ENCODE measurements at regions not wholly inside any gene's neighbourhood (a gene's known extent, or its start where the extent isn't known, plus 50 kb on each side); places are given as distances from the start of the nearest gene placed in this dataset.

DNA sequence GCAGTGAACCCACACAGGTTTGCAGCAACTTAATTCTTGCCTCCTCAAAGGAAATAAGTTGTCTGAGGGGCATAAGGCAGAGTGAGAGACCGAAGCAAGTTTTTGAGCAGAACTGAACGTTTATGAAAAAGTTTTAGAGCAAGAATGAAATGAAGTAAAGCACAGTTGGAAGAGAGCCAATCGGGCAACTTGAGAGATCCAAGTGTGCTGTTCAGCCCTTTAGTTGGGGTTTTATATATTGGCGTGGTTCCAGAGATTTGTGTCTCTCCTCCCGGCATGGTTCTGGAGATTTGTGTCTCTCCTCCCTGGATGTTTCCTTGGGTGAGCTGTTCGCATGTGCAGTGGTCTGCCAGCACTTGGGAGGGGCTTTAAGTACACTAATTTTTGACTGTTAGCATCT, 141.4 kb upstream of the DGKB start:
- 93% methylated on average over 5 of the region's 6 CpGs for WGBS (ENCODE audit: insufficient coverage)
- Histone ChIP-seq H3K79me2 (ENCODE audit: control insufficient read depth, insufficient read depth, low read length) (no peaks in the 10 kb centered on the region), H3K9me3 (ENCODE audit: control extremely low read depth in 1 of 3, control insufficient read depth in 2 of 3, insufficient read depth in 1 of 3, low read length in 2 of 3) (no peaks in the 10 kb centered on the region), H4K20me1 (ENCODE audit: control insufficient read depth, insufficient read depth, low read length, poor library complexity, severe bottlenecking) (no peaks in the 10 kb centered on the region), H3K4me1 (ENCODE audit: control insufficient read depth in 2 of 2, insufficient read depth in 2 of 2, low read length in 2 of 2) (no peaks in the 10 kb centered on the region), H3K27me3 (replicated peaks in 1 of 4; ENCODE audit: control extremely low read depth in 1 of 4, control insufficient read depth in 3 of 4, insufficient read depth in 4 of 4, low read length in 3 of 4) (no peaks in the 10 kb centered on the region), H3K4me2 (replicated peaks; ENCODE audit: low read depth, low read length, poor library complexity, severe bottlenecking) (no peak overlapping the region), H2AFZ (ENCODE audit: insufficient read depth, low read depth, low read length, poor library complexity, severe bottlenecking) (no peak overlapping the region), H3K4me3 (ENCODE audit: control extremely low read depth in 1 of 5, extremely low read depth in 1 of 5, insufficient read depth in 1 of 5, low read depth in 2 of 5, low read length in 4 of 5) (no peak overlapping the region), H3K9ac (ENCODE audit: low read length) (no peak overlapping the region), H3K36me3 (replicated peaks in 1 of 2; ENCODE audit: control extremely low read depth in 1 of 2, control insufficient read depth in 1 of 2, extremely low read depth in 1 of 2, insufficient read depth in 2 of 2, low read length in 1 of 2) (no peaks in the 10 kb centered on the region), H3K27ac (ENCODE audit: low read length in 2 of 2) (no peak overlapping the region)
- ChIA-PET POLR2A (no interaction called here), CTCF (no interaction called here)
- H3K9me3 Mint-ChIP-seq (ENCODE audit: insufficient read depth), result peaks cover 4% of the 10 kb centered on the region
- intact Hi-C loops (cut with micrococcal nuclease), result no loop called here
- no peaks in the 10 kb centered on the region for H3K4me1 Mint-ChIP-seq
- H3K4me3 Mint-ChIP-seq, result no peak overlapping the region
- H3K27me3 Mint-ChIP-seq, result no peaks in the 10 kb centered on the region
- no peak for DNase-seq
- H3K27ac Mint-ChIP-seq, result no peak overlapping the region
- no peak for ATAC-seq (ENCODE audit: low read depth)
- TF ChIP-seq, protein P1, sequence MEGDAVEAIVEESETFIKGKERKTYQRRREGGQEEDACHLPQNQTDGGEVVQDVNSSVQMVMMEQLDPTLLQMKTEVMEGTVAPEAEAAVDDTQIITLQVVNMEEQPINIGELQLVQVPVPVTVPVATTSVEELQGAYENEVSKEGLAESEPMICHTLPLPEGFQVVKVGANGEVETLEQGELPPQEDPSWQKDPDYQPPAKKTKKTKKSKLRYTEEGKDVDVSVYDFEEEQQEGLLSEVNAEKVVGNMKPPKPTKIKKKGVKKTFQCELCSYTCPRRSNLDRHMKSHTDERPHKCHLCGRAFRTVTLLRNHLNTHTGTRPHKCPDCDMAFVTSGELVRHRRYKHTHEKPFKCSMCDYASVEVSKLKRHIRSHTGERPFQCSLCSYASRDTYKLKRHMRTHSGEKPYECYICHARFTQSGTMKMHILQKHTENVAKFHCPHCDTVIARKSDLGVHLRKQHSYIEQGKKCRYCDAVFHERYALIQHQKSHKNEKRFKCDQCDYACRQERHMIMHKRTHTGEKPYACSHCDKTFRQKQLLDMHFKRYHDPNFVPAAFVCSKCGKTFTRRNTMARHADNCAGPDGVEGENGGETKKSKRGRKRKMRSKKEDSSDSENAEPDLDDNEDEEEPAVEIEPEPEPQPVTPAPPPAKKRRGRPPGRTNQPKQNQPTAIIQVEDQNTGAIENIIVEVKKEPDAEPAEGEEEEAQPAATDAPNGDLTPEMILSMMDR (IDR thresholded peaks at IDR 0.05), result no peak

DNA sequence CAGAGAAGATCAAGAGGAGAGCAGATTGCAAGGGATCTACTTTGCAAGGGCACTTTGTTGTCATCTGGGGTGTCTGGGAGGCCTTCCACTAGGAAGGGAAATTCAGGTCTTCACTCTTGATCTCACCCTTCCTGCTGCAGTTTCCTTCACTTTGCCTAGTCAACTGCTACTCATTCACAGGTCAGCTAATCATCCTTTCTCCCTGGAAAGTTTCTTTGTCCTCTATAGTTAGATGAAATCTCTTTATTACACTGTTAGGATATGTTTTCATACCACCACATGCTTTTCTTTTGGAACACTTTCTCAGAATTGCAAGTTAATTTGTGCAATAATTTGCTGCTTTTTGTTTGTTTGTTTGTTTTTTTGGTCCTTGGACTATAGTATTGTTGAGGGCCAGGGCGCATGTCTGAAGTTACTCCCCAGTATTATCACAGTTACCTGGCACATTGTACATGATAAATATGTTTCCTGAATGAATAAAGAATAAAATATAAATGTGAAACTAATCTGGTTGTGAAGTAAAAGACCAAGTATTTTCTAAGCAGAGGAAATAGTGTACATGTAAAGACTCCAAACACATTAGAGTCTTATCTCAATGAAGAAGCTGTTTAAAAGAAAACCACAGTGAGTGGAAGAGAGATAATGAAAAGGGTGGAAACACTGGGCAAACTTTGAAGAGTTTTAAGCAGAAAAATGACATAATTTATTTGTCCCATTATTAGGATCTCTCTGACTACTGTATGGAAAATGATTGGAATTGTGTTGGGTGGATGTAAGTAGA, 139.9 kb upstream of the DGKB start:
- WGBS (ENCODE audit: insufficient coverage), result no CpG with 5 or more reads among the region's 1 CpG
- Histone ChIP-seq H3K36me3 (replicated peaks in 1 of 2; ENCODE audit: control extremely low read depth in 1 of 2, control insufficient read depth in 1 of 2, extremely low read depth in 1 of 2, insufficient read depth in 2 of 2, low read length in 1 of 2) (no peaks in the 10 kb centered on the region), H3K27me3 (replicated peaks in 1 of 4; ENCODE audit: control extremely low read depth in 1 of 4, control insufficient read depth in 3 of 4, insufficient read depth in 4 of 4, low read length in 3 of 4) (no peaks in the 10 kb centered on the region), H2AFZ (ENCODE audit: insufficient read depth, low read depth, low read length, poor library complexity, severe bottlenecking) (no peak overlapping the region), H3K9ac (ENCODE audit: low read length) (no peak overlapping the region), H4K20me1 (ENCODE audit: control insufficient read depth, insufficient read depth, low read length, poor library complexity, severe bottlenecking) (no peaks in the 10 kb centered on the region), H3K4me2 (replicated peaks; ENCODE audit: low read depth, low read length, poor library complexity, severe bottlenecking) (no peak overlapping the region), H3K9me3 (ENCODE audit: control extremely low read depth in 1 of 3, control insufficient read depth in 2 of 3, insufficient read depth in 1 of 3, low read length in 2 of 3) (no peaks in the 10 kb centered on the region), H3K79me2 (ENCODE audit: control insufficient read depth, insufficient read depth, low read length) (no peaks in the 10 kb centered on the region), H3K27ac (ENCODE audit: low read length in 2 of 2) (no peak overlapping the region), H3K4me1 (ENCODE audit: control insufficient read depth in 2 of 2, insufficient read depth in 2 of 2, low read length in 2 of 2) (no peaks in the 10 kb centered on the region), H3K4me3 (ENCODE audit: control extremely low read depth in 1 of 5, extremely low read depth in 1 of 5, insufficient read depth in 1 of 5, low read depth in 2 of 5, low read length in 4 of 5) (no peak overlapping the region)
- no peak overlapping the region for H3K4me3 Mint-ChIP-seq
- H3K4me1 Mint-ChIP-seq, result no peaks in the 10 kb centered on the region
- POLR2A ChIA-PET, result no interaction called here
- no peaks in the 10 kb centered on the region for H3K27me3 Mint-ChIP-seq
- no peak overlapping the region for H3K27ac Mint-ChIP-seq
- H3K9me3 Mint-ChIP-seq (ENCODE audit: insufficient read depth), result peaks cover 4% of the 10 kb centered on the region
- TF ChIP-seq EZH2 (IDR thresholded peaks at IDR 0.05; ENCODE audit: borderline replicate concordance, insufficient read depth, low read depth, low read length, poor library complexity, severe bottlenecking), result no peak
- TF ChIP-seq, protein P1 (IDR thresholded peaks at IDR 0.05), result no peak
- intact Hi-C loops (cut with micrococcal nuclease), result no loop called here
- ATAC-seq (ENCODE audit: low read depth) (no peak), DNase-seq (no peak)
- CTCF ChIA-PET, result no interaction called here

Measured in B cell (primary cell).